Hepatocyte (in vitro differentiated cells): ENCODE measurements at regions not wholly inside any gene's neighbourhood (a gene's known extent, or its start where the extent isn't known, plus 50 kb on each side); places are given as distances from the start of the nearest gene placed in this dataset.

Source experiments
- CTCF ChIP-seq: fragments of 200-600 bp; sonication (generic); IDR thresholded peaks from 2 replicates; pipeline ENCODE4 v1.5.1; 2016; ENCODE audit warnings: antibody characterized with exemption, mild to moderate bottlenecking; ENCODE audit not compliant: poor library complexity
- EZH2 ChIP-seq: fragments of 200-600 bp; sonication (generic); IDR thresholded peaks from 2 replicates; pipeline ENCODE4 v1.6.1; 2016; ENCODE audit warnings: antibody characterized with exemption, mild to moderate bottlenecking, borderline replicate concordance
- EZH2phosphoT487 ChIP-seq: fragments of 200-600 bp; sonication (generic); IDR thresholded peaks from one replicate; pipeline ENCODE4 v1.6.1; 2018; ENCODE audit warnings: antibody characterized with exemption, mild to moderate bottlenecking, low read depth, moderate library complexity; ENCODE audit not compliant: unreplicated experiment, severe bottlenecking

- no peak for TF ChIP-seq CTCF
- TF ChIP-seq EZH2phosphoT487, result no peak
- no peak for TF ChIP-seq EZH2
Observed at GRCh38 chr6:193773-194310, 98.4 kb upstream of the DUSP22 start.
